ENCODE measurements at regions not wholly inside any gene's neighbourhood (a gene's known extent, or its start where the extent isn't known, plus 50 kb on each side); places are given as distances from the start of the nearest gene placed in this dataset.

DNA sequence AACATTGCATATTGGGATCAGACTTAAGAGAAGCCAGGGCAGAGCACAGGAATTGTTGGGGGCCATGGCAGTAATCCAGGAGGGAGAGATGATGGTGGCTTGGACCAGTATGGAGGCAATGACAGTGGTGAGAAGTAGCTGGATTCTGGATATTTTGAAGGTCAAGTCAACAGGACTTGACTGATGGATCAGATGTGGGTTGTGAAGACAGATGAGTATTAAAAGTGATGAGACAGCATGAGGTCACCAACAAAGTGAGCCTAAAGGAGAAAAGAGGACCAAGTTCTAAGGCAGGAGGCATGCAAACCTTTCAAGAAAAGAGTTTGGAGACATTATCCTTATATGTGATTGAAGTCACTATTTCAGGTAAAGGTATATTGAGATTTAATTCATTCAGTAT, 56.6 kb upstream of the TIPARP start:
- Histone ChIP-seq H3K4me3 (no peak overlapping the region), H4K20me1 (ENCODE audit: low read depth) (no peaks in the 10 kb centered on the region), H3K9me3 (ENCODE audit: low read depth) (no peaks in the 10 kb centered on the region), H3K79me2 (ENCODE audit: low read depth) (no peaks in the 10 kb centered on the region), H3K4me1 (peaks cover 3% of the 10 kb centered on the region), H3K9ac (no peak overlapping the region), H3K27me3 (no peaks in the 10 kb centered on the region), H2AFZ (replicated peaks) (no peak overlapping the region), H3F3A (ENCODE audit: low read depth) (no peaks in the 10 kb centered on the region), H3K4me2 (no peak overlapping the region), H3K36me3 (no peaks in the 10 kb centered on the region), H3K27ac (no peak overlapping the region)
- peaks cover 12% of the 10 kb centered on the region for H3K4me1 Mint-ChIP-seq
- no peak overlapping the region for H3K4me3 Mint-ChIP-seq
- no peaks in the 10 kb centered on the region for H3K27me3 Mint-ChIP-seq (ENCODE audit: insufficient read depth, low read depth)
- DNase-seq (ENCODE audit: low spot score): no peak
- TF ChIP-seq, protein P1, sequence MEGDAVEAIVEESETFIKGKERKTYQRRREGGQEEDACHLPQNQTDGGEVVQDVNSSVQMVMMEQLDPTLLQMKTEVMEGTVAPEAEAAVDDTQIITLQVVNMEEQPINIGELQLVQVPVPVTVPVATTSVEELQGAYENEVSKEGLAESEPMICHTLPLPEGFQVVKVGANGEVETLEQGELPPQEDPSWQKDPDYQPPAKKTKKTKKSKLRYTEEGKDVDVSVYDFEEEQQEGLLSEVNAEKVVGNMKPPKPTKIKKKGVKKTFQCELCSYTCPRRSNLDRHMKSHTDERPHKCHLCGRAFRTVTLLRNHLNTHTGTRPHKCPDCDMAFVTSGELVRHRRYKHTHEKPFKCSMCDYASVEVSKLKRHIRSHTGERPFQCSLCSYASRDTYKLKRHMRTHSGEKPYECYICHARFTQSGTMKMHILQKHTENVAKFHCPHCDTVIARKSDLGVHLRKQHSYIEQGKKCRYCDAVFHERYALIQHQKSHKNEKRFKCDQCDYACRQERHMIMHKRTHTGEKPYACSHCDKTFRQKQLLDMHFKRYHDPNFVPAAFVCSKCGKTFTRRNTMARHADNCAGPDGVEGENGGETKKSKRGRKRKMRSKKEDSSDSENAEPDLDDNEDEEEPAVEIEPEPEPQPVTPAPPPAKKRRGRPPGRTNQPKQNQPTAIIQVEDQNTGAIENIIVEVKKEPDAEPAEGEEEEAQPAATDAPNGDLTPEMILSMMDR (IDR thresholded peaks at IDR 0.05): no peak
- no peak overlapping the region for H3K27ac Mint-ChIP-seq
- H3K9me3 Mint-ChIP-seq: no peaks in the 10 kb centered on the region
- no peaks in the 10 kb centered on the region for H3K36me3 Mint-ChIP-seq

- Histone ChIP-seq H3F3A (ENCODE audit: low read depth) (no peaks in the 10 kb centered on the region), H3K27ac (no peak overlapping the region), H2AFZ (replicated peaks) (no peak overlapping the region), H3K27me3 (no peaks in the 10 kb centered on the region), H3K36me3 (no peaks in the 10 kb centered on the region), H3K9me3 (ENCODE audit: low read depth) (no peaks in the 10 kb centered on the region), H3K79me2 (ENCODE audit: low read depth) (no peaks in the 10 kb centered on the region), H3K4me2 (no peak overlapping the region), H3K4me1 (peaks cover 3% of the 10 kb centered on the region), H4K20me1 (ENCODE audit: low read depth) (no peaks in the 10 kb centered on the region), H3K4me3 (no peak overlapping the region), H3K9ac (no peak overlapping the region)
- no peaks in the 10 kb centered on the region for H3K9me3 Mint-ChIP-seq
- no peaks in the 10 kb centered on the region for H3K36me3 Mint-ChIP-seq
- peaks cover 12% of the 10 kb centered on the region for H3K4me1 Mint-ChIP-seq
- no peak overlapping the region for H3K27ac Mint-ChIP-seq
- TF ChIP-seq, protein P1 (IDR thresholded peaks at IDR 0.05): no peak
- TF ChIP-seq EZH2 (IDR thresholded peaks at IDR 0.05) (no peak), EZH2phosphoT487 (IDR thresholded peaks at IDR 0.05) (no peak)
- DNase-seq (ENCODE audit: low spot score): no peak
- no peaks in the 10 kb centered on the region for H3K27me3 Mint-ChIP-seq (ENCODE audit: insufficient read depth, low read depth)
- H3K4me3 Mint-ChIP-seq: no peak overlapping the region
Measured at GRCh38 chr3:156617145-156617544, 57.2 kb upstream of the TIPARP start.

DNA sequence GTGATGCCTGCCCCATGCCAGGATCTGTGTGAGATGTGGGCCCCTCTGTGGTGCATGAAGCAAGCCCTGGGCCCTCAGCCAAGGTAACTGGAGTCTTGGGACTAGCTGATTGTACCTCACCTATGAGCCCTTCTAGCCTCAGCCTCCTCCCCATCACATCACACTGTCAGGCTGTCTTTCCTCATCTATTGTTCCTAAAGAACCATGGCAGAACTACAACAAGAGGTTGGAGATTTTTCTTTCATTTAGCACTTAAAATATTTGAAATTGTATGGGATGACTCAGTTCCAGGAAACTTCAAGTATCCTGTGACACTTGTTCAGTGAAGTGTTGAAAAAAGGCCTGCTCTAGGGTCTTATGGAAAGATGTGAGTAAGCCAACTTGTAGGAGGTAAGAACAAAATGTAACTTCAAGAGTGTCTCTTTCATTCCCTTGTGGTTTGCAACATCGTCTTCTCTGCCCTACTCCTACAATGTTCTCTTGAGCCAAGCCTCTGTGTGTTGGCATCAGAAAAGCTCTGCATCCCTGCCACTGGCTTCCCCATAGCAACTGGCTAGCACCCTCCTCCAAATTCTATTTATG, 58.7 kb upstream of the TIPARP start:
- Histone ChIP-seq H3K9me3 (ENCODE audit: low read depth) (no peaks in the 10 kb centered on the region), H2AFZ (replicated peaks) (no peak overlapping the region), H3F3A (ENCODE audit: low read depth) (no peaks in the 10 kb centered on the region), H3K4me3 (no peak overlapping the region), H3K27ac (no peak overlapping the region), H3K79me2 (ENCODE audit: low read depth) (no peaks in the 10 kb centered on the region), H3K27me3 (no peaks in the 10 kb centered on the region), H3K4me1 (peaks cover 3% of the 10 kb centered on the region), H3K9ac (no peak overlapping the region), H3K4me2 (no peak overlapping the region), H4K20me1 (ENCODE audit: low read depth) (no peaks in the 10 kb centered on the region), H3K36me3 (no peaks in the 10 kb centered on the region)
- Mint-ChIP-seq H3K27me3 (ENCODE audit: insufficient read depth, low read depth) (no peaks in the 10 kb centered on the region), H3K4me3 (no peak overlapping the region), H3K27ac (no peak overlapping the region), H3K9me3 (no peaks in the 10 kb centered on the region), H3K4me1 (peaks cover 12% of the 10 kb centered on the region), H3K36me3 (no peaks in the 10 kb centered on the region)
- no peak for TF ChIP-seq EZH2 (IDR thresholded peaks at IDR 0.05)
- TF ChIP-seq, protein P1 (IDR thresholded peaks at IDR 0.05): no peak
- TF ChIP-seq EZH2phosphoT487 (IDR thresholded peaks at IDR 0.05): no peak
- DNase-seq (ENCODE audit: low spot score): no peak
